Middle frontal gyrus (tissue), 1 donor: ENCODE measurements at regions not wholly inside any gene's neighbourhood (a gene's known extent, or its start where the extent isn't known, plus 50 kb on each side); places are given as distances from the start of the nearest gene placed in this dataset.
"Not testable (repeated sequence)": the region's sequence is repeated elsewhere in the genome, so short reads cannot be mapped to it uniquely, and the experiment has no call there.

Experiments used
- DNase-seq: peaks from one replicate; pipeline ENCODE4 v3.0.0-alpha.2; 2015; ENCODE audit warnings: low spot score; ENCODE audit errors: extremely low spot score

DNA sequence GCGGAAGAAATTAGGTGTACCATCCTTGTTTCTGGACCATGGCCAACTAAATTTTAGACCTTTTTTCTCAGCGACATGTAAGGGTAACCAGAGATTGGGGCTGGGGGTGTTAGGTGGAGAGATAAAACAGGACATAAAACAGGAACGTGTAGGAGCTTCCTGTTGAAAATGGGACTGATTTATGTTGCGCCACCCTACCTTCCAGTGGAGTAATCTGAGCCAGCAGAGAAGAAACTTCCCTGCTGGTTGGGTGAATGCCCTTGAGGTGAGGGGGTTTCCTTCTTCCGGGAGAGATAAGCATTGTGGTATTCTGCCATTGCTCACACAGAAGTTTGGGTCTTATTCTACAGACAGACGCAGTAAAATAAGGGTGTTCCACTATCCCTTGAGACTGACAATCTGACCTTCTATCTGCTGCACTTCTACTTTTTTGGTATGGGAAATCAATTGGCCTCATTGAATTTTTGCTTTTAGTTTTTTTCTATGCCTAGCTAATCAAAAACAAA lies 417.6 kb downstream of the PCNX1 start:
- DNase-seq = no peak

DNA sequence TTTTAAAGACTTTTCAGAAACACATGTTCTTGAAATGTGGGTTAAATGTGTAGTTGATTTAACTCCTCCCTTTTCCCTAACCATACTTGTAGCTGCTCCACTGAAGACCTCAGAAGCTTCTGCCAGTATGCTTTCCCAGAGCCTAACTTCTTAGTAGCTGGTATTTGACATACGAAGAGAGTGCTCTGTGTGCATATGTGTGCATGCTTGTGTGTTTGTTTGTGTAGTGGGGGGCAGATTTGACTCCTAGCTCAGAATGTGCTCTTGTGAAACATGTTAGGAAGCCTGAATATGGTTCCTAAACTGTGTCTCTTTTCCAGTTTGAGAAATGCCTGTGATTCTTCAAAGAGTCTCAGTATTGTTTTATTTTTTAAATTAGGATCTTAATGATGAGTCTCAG lies 420.4 kb downstream of the PCNX1 start:
- no peak for DNase-seq

DNA sequence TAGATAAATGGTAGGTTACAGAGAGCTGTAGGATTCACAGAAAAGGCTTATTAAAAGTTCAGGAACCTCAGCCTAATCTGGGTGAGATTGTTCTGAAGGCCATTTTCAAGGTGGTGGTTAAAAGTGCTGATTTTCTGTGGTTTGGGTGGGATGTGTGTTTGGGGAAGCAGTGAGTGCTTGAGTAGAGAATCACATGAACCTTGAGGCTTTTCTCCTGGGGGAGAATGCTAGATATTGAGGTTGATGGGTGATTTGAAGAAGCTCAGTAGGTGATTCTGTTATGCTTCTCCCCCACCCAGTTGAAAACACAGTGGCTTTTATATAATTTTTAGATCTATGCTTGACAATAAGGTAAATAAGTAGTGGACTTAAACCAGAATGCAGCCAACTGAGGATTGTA lies 420.9 kb downstream of the PCNX1 start:
- DNase-seq = no peak

DNA sequence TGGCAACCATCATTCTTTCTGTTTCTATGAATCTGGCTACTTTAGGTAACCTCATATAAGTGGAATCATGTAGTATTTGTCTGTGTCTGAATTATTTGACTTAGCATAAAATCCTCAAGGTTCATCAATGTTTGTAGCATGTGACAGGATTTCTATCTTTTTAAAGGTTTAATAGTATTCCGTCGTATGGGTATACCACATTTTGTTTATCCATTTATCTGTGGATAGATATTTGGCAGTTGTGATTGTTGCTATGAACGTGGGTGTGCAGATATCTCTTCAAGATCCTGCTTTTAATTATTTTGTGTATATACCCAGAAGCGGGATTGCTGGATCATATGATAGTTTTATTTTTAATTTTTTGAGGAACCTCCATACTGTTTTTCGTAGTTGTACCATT lies 421.7 kb downstream of the PCNX1 start:
- DNase-seq = no peak

DNA sequence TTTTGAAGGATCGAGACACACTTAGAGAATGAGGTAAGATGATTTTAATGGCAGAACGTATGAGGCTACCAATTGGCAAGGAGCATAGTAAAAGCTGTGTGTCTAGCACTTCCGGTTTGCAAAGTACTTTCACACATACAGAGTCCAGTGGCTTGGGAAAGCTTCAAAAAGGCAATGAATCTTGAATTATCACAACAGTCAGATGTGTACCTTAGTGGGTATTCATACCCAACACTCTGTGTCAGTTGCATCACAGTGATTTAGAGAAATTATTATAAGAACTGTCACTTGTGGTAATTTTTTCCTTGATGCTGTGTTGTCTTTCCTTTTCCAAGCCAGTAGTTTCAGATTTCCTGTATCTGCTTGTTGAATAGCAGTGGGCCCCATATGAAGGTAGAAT lies 424.1 kb downstream of the PCNX1 start:
- DNase-seq = no peak

DNA sequence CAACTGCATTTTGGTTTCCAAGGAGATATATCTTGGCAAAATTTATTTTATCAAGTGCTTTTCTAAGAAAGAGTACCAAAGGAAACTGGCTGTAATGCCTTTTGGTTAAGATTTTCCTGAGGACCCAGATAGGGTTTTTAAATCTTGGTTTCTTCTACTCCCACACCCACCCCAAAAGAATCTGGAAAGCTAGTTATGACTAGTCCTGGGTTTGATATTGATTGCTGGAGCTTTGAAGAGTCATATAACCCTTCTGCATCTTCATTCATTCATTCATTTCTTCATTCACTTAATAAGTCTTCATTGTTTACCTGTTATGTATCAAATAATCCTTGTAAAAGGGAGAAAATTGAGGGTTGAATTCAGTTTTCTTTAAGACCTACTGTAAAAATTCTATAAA lies 425.2 kb downstream of the PCNX1 start:
- no peak for DNase-seq

DNA sequence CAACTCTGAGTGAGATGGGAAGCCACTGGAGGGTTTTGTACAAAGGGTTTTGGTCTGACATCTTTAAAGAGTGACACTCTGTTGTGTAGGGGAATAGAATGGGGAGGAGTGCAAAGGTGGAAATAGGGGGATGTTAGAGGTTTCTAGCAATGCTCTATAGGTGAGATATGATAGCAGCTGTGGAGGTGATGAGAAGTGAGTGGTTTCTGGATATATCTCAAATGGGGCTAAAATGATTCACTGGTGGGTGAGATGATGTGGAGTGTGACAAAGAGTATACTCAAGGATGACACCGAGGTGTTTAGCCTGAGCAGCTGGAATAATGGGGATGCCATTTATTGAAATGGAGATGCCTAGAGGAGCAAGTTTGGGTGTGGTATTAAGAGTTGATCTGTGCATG lies 426.4 kb downstream of the PCNX1 start:
- no peak for DNase-seq

DNA sequence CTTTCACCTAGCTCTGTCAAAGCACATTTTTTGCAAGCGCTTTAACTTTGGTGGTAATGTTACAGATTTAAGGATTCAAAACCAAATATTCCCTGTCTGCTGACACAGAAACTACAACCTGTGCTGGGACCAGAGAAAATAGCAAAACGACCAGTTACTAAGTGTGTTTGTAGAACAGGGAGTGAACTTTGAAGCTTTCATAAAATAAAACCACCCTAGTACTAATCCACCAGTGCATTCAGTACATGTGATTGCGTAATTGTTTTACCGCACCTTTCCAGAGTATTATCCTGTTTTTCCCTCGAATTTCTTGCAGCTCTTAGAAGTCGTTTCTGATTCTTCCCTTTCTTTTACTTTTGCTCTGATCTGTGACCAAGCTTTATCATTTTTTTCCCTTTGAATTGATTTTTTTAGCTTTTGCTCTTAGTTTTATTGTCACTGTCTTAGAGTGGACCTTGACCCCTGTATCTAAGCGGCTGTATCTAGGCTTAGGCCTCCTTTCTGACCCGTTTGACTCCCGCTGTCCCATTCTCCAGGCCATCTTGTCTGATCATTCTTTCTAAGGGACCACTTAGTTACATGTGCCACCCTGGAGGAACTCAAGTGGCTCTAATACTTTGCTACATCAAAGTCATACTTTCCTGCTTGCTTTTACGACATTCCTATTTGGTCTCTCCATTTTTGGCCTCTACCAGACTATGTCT lies 429.4 kb downstream of the PCNX1 start:
- no peak for DNase-seq

DNA sequence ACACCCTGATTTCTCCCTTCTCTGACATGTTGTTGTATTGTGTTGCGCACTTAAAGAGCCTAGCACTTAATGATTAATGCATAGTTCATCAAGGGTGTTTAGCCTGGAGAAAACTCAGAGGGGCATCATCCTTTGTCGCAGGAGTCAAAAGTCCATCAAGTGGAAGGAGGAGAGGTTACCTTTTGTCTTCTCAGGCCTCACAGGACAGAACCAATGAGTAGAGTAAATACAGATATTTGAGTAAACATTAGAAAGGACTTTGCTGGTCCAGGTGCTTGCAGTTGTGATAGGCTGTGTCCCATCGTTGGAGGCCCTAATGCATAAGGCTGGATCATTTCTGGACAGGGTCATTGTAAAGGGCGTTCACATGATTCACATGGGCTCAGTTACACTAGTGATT lies 430.9 kb downstream of the PCNX1 start:
- DNase-seq = no peak

DNA sequence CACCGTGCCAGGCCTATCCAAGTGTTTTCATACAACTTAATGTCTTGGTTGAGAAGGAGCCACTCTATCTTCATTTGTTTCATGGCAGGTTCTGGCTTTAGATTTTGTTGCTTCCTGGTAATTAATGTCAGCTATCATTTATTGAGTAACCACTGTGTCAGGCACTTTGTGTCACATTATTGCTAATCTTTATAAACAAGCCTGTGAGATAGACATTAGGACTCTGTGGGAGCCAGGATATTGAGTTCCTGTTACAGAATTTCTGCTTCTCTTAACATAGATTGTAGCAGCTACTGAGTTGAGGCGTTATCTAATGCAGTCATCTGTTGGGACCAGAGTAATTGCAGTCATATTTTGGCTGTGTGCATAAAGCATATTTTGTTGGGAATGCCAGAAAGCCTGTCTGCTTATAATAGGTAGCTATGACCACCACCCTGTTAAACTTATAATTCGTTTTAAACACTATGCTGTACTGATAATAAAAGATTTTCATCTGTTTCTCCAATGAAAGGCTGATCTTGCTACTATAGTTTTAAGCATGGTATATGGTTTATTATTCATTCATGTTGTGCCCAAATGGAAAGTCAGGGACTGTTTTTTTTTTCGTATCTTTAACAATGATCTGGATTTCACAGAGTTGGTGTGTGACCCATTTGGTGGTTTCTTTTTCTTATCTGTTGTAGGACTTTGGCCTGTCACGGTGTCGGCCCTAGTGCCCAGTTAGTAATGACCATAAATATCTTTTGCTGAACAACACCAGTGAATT lies 432.6 kb downstream of the PCNX1 start:
- no peak for DNase-seq

DNA sequence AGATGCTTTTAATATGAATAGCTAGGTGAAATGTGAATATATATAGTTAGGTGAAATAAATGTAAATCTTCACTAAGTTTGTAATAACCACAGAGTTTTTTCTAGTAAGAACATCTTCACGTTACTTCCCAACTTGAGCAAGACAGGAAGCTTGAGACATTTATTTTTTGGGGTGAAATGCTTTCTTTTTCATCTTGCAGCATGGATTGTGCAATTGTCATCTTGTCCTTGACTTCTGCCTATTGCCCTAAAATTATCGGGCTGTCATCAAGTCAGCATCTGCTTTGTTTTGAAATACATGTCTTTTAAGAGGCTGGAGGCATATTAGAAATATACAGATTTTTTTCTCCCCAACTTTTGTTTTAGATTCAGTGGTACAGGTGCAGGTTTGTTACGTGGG lies 433.9 kb downstream of the PCNX1 start:
- DNase-seq = no peak

DNA sequence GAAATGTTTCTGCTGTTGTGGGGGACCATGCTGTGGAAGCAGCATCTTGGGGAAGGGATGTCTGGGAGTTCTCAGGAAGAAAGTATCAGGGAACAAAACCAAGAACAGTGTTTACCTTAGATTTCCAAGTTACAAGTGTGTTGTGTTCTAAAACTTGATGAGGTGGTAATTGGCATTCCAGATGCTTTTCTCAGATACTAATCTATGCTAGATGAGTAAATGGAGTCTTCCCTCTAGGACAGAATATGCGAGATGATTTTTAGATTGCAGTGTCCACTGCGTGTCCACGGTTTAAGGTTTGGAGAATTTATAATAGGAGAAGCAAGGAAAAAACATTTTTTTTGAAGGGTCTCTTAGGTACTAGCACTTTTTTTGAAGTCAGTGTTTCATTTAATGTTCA lies 436.5 kb downstream of the PCNX1 start:
- no peak for DNase-seq

DNA sequence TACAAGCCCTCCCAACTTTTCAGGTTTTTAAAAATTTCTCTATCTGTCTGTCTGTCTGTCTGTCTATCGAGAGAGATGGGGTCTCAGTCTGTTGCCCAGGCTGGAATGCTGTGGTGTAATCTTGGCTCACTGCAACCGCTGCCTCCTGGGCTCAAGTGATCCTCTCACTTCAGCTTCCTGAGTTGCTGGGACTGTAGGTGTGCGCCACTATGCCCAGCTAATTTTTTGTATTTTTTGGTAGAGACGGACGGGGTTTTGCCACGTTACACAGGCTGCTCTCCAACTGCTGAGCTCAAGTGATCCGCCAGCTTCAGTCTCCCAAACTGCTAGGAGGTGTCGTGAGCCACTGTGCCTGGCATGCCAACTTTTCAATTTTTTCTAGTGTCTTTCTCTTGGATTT lies 437.2 kb downstream of the PCNX1 start:
- DNase-seq = no peak

DNA sequence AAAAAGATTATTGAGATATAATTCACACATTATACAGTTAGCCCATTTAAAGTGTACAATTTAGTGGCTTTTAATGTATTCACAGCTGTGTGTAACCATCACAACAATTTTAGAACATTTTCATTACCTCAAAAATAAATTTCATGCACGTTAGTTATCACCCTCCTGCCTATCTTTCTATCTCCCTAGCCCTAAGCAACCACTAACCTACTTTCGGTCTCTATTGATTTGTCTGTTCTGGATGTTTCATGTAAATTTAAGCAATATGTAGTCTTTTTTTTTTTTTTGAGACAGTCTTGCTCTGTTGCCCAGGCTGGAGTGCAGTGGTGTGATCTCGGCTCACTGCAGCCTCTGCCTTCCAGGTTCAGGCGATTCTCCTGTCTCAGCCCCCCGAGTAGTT lies 439.4 kb downstream of the PCNX1 start:
- DNase-seq = no peak

DNA sequence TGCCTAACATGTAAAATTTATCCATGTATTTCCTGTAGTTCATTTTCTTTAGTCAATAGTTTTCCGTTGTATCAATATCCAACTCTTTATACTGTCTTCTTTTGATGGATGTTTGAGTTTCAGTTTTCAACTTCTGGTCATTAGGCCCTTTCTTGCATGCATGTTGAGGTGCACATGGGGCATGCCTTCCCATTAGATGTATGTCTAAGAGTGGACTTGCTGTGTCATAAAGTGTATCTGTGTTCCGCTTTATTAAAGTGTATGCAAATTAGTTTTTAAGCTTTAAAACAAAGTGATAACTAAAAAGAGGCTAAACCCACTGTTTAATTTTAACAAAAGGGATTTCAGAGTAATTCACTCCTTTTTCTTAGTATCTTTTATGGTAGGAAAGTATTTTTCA lies 441.1 kb downstream of the PCNX1 start:
- no peak for DNase-seq

DNA sequence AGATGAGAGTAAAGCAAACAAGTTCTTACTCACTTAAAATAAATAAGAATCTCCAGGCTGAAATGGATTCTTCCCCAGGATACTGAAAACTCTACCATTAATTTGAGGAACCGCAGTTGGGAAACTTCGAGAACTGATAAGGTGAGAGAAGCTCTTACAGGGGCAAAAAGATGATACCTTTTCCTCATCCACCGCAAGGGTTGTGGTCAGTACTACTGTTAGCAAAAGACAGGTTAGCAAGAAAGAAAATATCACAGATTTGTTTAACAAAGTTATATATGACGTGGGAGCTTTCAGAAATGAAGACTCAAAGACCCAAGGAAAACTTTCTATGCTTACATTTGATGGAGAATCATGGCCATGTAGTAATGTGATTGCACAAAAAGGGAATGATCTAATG lies 441.6 kb downstream of the PCNX1 start:
- DNase-seq = no peak

DNA sequence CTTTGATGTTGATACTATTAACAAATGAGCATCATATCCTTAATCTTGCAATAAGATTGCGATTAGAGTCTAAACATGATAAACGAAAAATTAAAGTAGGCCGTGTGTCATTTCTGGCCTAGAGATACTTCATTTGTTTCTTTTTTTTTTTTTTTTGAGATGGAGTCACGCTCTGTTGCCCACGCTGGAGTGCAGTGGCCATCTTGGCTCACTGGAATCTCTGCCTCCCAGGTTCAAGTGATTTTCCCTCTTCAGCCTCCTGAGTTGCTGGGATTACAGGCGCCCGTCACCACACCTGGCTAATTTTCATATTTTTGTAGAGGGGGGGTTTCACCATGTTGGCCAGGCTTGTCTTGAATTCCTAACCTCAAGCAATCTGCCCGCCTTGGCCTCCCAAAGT lies 446.9 kb downstream of the PCNX1 start:
- DNase-seq = no peak

DNA sequence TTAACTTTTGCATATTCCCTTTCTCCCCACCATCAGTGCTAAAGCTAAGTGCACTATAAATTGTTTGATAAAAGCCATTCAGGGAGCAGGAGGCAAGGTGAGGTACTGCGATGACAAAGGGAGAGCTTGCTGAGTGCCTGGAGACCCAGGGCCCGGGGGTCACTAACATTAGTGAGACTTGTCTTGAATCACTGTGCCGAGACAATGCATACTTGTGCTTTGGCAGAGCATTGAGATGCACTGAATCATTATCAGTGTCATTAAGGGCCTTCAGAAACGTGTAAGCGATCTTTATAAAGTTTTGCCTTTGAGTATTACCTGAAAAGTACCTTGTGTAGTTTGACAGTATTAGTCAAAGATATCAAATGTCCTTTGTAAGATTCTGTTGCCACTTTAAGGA lies 447.5 kb downstream of the PCNX1 start:
- DNase-seq = no peak

DNA sequence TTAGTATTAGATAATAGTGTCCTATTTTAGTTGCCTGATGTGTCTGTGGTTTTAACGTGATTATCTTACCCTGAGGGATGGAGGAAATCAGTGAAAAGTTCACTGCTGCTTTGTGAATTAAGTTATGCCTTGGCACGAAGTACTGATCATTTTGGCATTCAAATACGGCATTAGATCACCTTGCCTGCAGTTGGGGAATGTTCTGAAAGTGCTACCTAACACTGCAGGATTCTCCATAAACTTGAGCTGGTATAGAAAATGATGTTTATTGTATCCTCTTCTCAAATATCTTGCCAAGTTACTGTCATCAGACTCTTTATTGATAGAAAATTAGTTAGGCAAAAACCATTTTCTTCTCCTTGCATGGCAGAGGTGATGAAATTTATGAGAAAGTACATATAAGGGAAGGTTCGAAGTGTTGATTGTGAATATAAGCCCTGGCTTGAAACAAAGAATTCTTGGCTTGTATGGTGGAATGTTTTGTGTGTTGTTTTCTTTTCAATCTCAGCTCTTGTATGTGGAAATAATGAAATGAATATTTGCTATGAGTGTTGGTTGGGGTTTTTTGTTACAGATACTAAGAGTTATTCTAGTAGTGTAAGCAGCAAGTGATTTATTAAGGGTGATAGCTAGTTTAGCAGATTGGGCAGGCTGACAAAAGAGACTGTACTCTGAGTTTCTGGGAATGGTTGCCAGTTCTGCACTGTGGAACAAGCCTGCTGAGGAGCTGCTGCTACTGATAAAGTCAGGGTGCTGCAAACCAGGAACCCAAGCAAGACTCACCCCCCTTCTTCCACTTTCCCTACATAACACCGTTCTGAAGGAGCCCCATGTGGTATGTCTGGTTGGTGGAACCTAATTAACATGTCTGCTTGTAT lies 448.3 kb downstream of the PCNX1 start:
- DNase-seq = no peak

DNA sequence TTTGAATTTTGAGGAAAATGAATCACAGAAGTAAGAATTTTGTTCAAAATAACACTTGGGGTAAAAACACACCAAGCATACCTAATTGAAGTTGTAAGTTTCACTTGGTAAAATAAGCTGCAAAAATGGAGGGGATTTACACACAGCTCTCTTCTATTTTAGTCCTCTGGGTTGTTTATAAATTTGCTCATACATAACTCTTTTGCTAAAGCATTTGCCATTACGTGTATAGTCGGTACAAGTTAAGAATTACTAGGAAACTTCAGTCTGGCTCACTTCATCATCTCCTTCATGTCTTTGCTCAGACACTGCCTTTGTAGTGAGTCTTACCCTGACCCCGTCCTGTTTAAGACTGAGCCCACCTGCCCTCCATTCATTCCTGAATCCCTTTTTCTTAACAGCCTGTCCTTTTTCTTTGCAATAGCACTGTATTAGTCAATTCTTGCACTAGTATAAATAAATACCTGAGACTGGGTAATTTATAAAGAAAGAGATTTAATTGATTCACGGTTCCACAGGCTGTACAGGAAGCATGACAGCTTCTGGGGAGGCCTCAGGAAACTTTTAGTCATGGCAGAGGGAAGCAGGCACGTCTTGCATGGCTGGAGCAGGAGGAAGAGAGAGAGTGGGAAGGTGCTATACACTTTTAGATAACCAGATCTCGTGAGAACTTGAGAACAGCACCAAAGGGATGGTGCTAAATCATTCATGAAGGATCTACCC lies 451.1 kb downstream of the PCNX1 start:
- DNase-seq = no peak

DNA sequence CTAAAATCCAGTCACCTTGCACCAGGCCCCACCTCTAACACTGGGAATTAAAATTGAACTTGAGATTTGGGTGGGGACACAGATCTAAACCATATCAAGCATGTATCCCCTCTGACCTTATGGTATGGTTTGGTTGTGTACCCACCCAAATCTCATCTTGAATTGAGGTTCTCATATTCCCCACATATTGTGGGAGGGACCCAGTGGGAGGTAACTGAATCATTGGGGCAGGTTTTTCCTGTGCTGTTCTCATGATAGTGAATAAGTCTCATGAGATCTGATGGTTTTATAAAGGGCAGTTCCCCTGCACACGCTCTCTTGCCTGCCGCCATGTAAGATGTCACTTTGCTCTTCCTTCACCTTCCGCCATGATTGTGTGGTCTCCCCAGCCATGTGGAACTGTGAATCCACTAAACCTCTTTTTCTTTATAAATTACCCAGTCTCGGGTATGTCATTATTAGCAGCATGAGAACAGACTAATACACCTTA lies 451.7 kb downstream of the PCNX1 start:
- not testable (repeated sequence) for DNase-seq
